Motor neuron (in vitro differentiated cells): ENCODE measurements at regions not wholly inside any gene's neighbourhood (a gene's known extent, or its start where the extent isn't known, plus 50 kb on each side); places are given as distances from the start of the nearest gene placed in this dataset.
"Not testable (repeated sequence)": the region's sequence is repeated elsewhere in the genome, so short reads cannot be mapped to it uniquely, and the experiment has no call there.

Source experiments
- ATAC-seq, 8 experiments: fragments of 200-7000 bp; cut with Tn5 transposase; replicated peaks in 6 of 8; 2 replicates each; pipeline ENCODE4 v1.8.0; 2021; ENCODE audit warnings: mild to moderate bottlenecking in 8 of 8, moderate library complexity in 8 of 8
- H3K27ac ChIP-seq, 2 donors: fragments of 250-450 bp; sonication (Bioruptor Pico); 2 replicates each; pipeline ENCODE4 v1.9.0; 2021; ENCODE audit warnings: antibody characterized with exemption in 2 of 2, mild to moderate bottlenecking in 2 of 2, moderate library complexity in 1 of 2
- H3K4me1 ChIP-seq, 2 donors: fragments of 250-450 bp; sonication (Bioruptor Pico); replicated peaks in 1 of 2; 2 replicates each; pipeline ENCODE4 v1.6.1; 2021; ENCODE audit warnings: antibody characterized with exemption in 2 of 2, mild to moderate bottlenecking in 2 of 2, moderate library complexity in 1 of 2
- H3K4me3 ChIP-seq, 5 donors: fragments of 250-450 bp; sonication (Bioruptor Pico); 2 replicates each; pipeline ENCODE4 v1.9.0; 2021; ENCODE audit warnings: antibody characterized with exemption in 5 of 5, mild to moderate bottlenecking in 5 of 5, moderate library complexity in 4 of 5
- WGBS, 10 experiments: fragments of 450-650 bp; shearing (Covaris generic); methylation state at CpG; one replicate each; pipeline ENCODE4 v1.0.0; 2022; 5-methylcytosine and 5-hydroxymethylcytosine counted together
- in situ Hi-C, 9 experiments: fragments of 400-800 bp; cut with MboI; loops; one replicate each; pipeline ENCODE4 v1.15.0; 2021; ENCODE audit warnings: low sequenced_read_pairs in 9 of 9, low pct_unique_long_range_greater_than_20kb in 2 of 9; ENCODE audit not compliant: unreplicated experiment in 9 of 9

GRCh38 chr15:22519213-22519612, 60.5 kb downstream of the GOLGA6L22 start:
- no CpG with 5 or more reads among the region's 4 CpGs for WGBS, 10 experiments
- in situ Hi-C loops, ATAC-seq: not testable (repeated sequence)

GRCh38 chr15:22526537-22526936, 67.8 kb downstream of the GOLGA6L22 start:
- H3K4me1 ChIP-seq, H3K27ac ChIP-seq, H3K4me3 ChIP-seq, in situ Hi-C loops, ATAC-seq: not testable (repeated sequence)
- no CpG with 5 or more reads among the region's 2 CpGs for WGBS, 10 experiments

More at GRCh38 chr15:22519213-22519612, 60.5 kb downstream of the GOLGA6L22 start:
- not testable (repeated sequence) for H3K4me1 ChIP-seq, H3K4me3 ChIP-seq, H3K27ac ChIP-seq

GRCh38 chr15:22527016-22527415, 68.3 kb downstream of the GOLGA6L22 start:
- no CpG with 5 or more reads among the region's 4 CpGs for WGBS, 10 experiments
- ATAC-seq: not testable (repeated sequence)

GRCh38 chr15:22529200-22529599, 70.5 kb downstream of the GOLGA6L22 start:
- peak in 4 of 8 experiments; percentile 20 to 97 (median 76) for ATAC-seq
- H3K4me3 ChIP-seq, in situ Hi-C loops, H3K4me1 ChIP-seq, H3K27ac ChIP-seq: not testable (repeated sequence)
- WGBS, 10 experiments: no CpG with 5 or more reads among the region's 6 CpGs

More at GRCh38 chr15:22527016-22527415, 68.3 kb downstream of the GOLGA6L22 start:
- H3K4me3 ChIP-seq, H3K4me1 ChIP-seq, H3K27ac ChIP-seq, in situ Hi-C loops: not testable (repeated sequence)

GRCh38 chr15:22559701-22560100, 101.0 kb downstream of the GOLGA6L22 start:
- ATAC-seq, H3K27ac ChIP-seq, in situ Hi-C loops, H3K4me3 ChIP-seq, H3K4me1 ChIP-seq: not testable (repeated sequence)
- no CpG with 5 or more reads among the region's 13 CpGs for WGBS, 10 experiments

GRCh38 chr15:22561716-22562115, 103.0 kb downstream of the GOLGA6L22 start:
- WGBS, 10 experiments: no CpG with 5 or more reads among the region's 10 CpGs
- H3K4me3 ChIP-seq, H3K4me1 ChIP-seq, H3K27ac ChIP-seq, ATAC-seq, in situ Hi-C loops: not testable (repeated sequence)

GRCh38 chr15:22566510-22566909, 107.8 kb downstream of the GOLGA6L22 start:
- in situ Hi-C loops, H3K27ac ChIP-seq, H3K4me3 ChIP-seq, H3K4me1 ChIP-seq: not testable (repeated sequence)
- WGBS, 10 experiments: no CpG with 5 or more reads among the region's 7 CpGs
- peak in 5 of 8 experiments; percentile 72 to 86 (median 80) for ATAC-seq

- no CpG with 5 or more reads among the region's 11 CpGs for WGBS, 10 experiments
- peak in 6 of 8 experiments; percentile 41 to 68 (median 58) for ATAC-seq
- H3K4me1 ChIP-seq, H3K4me3 ChIP-seq, H3K27ac ChIP-seq, in situ Hi-C loops: not testable (repeated sequence)
Observed at GRCh38 chr15:22569486-22569885, 110.8 kb downstream of the GOLGA6L22 start.

- H3K4me1 ChIP-seq, H3K4me3 ChIP-seq, in situ Hi-C loops, H3K27ac ChIP-seq: not testable (repeated sequence)
- WGBS, 10 experiments: 100% methylated on average over 1 of the region's 6 CpGs; no CpG with 5 or more reads in 9 of the 10 experiments
- peak in 1 of 8 experiments; percentile 34 for ATAC-seq
Observed at GRCh38 chr15:22572152-22572735, 113.5 kb downstream of the GOLGA6L22 start.

- H3K4me3 ChIP-seq, H3K4me1 ChIP-seq, H3K27ac ChIP-seq, in situ Hi-C loops, ATAC-seq: not testable (repeated sequence)
- 40 to 100% (median 94%) methylated on average over 1 to 5 of the region's 17 CpGs; no CpG with 5 or more reads in 4 of the 10 experiments for WGBS, 10 experiments
Observed at GRCh38 chr15:22572792-22573191, 114.1 kb downstream of the GOLGA6L22 start.

- H3K27ac ChIP-seq, H3K4me1 ChIP-seq, in situ Hi-C loops, H3K4me3 ChIP-seq, ATAC-seq: not testable (repeated sequence)
- WGBS, 10 experiments: no CpG with 5 or more reads among the region's 4 CpGs
Observed at GRCh38 chr15:22577828-22578227, 119.1 kb downstream of the GOLGA6L22 start.

- H3K4me1 ChIP-seq, H3K27ac ChIP-seq, ATAC-seq, in situ Hi-C loops, H3K4me3 ChIP-seq: not testable (repeated sequence)
- no CpG with 5 or more reads among the region's 2 CpGs for WGBS, 10 experiments
Observed at GRCh38 chr15:22579213-22579612, 120.5 kb downstream of the GOLGA6L22 start.

GRCh38 chr15:22587391-22587790, 128.7 kb downstream of the GOLGA6L22 start:
- H3K27ac ChIP-seq, H3K4me3 ChIP-seq, in situ Hi-C loops, ATAC-seq, H3K4me1 ChIP-seq: not testable (repeated sequence)
- WGBS, 10 experiments: no CpG with 5 or more reads among the region's 14 CpGs

GRCh38 chr15:22598552-22598951, 139.8 kb downstream of the GOLGA6L22 start:
- H3K27ac ChIP-seq, ATAC-seq, H3K4me3 ChIP-seq, in situ Hi-C loops, H3K4me1 ChIP-seq: not testable (repeated sequence)
- 87 to 90% methylated on average over 3 to 4 of the region's 14 CpGs; no CpG with 5 or more reads in 8 of the 10 experiments for WGBS, 10 experiments
